ENCODE measurements at regions not wholly inside any gene's neighbourhood (a gene's known extent, or its start where the extent isn't known, plus 50 kb on each side); places are given as distances from the start of the nearest gene placed in this dataset.
"Not testable (repeated sequence)": the region's sequence is repeated elsewhere in the genome, so short reads cannot be mapped to it uniquely, and the experiment has no call there.

- DNase-seq (ENCODE audit: low spot score) = no peak
- in situ Hi-C loops (cut with MboI; ENCODE audit: low sequenced_read_pairs, unreplicated experiment) = no loop called here
- no peak for TF ChIP-seq CTCF (IDR thresholded peaks at IDR 0.05; ENCODE audit: borderline replicate concordance, control extremely low read depth, extremely low read depth, insufficient read depth, missing control alignments)
These were observed 90.7 kb upstream of the PARP8 start for GRCh38 chr5:50575740-50576139.

DNA sequence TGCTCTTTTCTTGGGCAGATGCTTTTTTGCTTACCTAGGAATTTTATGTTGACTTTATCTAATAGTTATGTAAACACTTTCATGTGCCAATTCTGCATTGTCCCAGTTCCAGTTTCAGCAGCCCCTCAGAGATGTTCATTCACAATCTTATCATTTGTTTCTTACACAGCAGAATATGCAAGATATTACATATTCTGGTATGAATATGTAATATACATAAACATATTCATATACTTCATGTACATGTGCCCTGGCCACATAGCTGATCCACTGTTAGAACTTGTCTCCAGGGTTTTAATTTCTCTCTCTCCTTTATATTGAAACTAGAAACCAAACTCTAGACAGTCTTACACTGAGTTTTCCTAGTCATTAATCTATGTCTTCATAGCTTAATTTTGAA is 90.2 kb upstream of the PARP8 start:
- no peak for DNase-seq (ENCODE audit: low spot score)
- in situ Hi-C loops (cut with MboI; ENCODE audit: low sequenced_read_pairs, unreplicated experiment) = no loop called here
- TF ChIP-seq CTCF (IDR thresholded peaks at IDR 0.05; ENCODE audit: borderline replicate concordance, control extremely low read depth, extremely low read depth, insufficient read depth, missing control alignments) = no peak

DNA sequence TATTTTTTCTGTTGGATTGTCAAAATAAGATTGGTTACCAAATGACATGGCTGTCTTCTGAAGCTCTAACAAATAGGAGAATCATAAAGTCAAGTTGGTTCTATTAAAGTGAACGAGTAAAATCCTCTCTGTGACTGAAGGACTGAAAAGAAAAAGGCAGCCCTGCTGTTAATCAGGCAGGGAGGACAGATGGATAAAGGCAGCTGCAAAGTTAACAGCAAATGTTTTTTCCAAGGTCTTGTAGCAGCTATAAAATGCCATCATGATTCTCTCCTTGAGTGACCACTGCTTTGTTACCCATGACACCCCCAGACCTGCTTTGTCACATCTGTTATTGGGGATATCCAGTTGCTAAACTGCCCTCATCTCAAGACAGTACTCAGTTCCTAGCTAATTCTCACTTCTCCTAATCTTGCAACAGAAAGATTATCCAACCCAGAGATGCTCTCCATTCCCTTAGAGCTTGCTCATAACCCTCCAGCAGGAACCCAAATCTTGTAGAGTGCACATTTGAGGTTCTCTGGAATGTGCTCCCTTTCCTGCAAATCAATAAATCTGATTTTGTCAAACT is 89.7 kb upstream of the PARP8 start:
- in situ Hi-C loops (cut with MboI; ENCODE audit: low sequenced_read_pairs, unreplicated experiment) = no loop called here
- DNase-seq (ENCODE audit: low spot score) = no peak
- no peak for TF ChIP-seq CTCF (IDR thresholded peaks at IDR 0.05; ENCODE audit: borderline replicate concordance, control extremely low read depth, extremely low read depth, insufficient read depth, missing control alignments)

GRCh38 chr5:50580506-50580905 is 85.9 kb upstream of the PARP8 start:
- DNase-seq (ENCODE audit: low spot score) = no peak
- TF ChIP-seq CTCF (IDR thresholded peaks at IDR 0.05; ENCODE audit: borderline replicate concordance, control extremely low read depth, extremely low read depth, insufficient read depth, missing control alignments) = no peak
- in situ Hi-C loops (cut with MboI; ENCODE audit: low sequenced_read_pairs, unreplicated experiment) = no loop called here

GRCh38 chr5:50581845-50582244 is 84.6 kb upstream of the PARP8 start:
- DNase-seq (ENCODE audit: low spot score); in situ Hi-C loops (cut with MboI; ENCODE audit: low sequenced_read_pairs, unreplicated experiment): not testable (repeated sequence)

- TF ChIP-seq CTCF (IDR thresholded peaks at IDR 0.05; ENCODE audit: borderline replicate concordance, control extremely low read depth, extremely low read depth, insufficient read depth, missing control alignments) = no peak
- no peak for DNase-seq (ENCODE audit: low spot score)
- in situ Hi-C loops (cut with MboI; ENCODE audit: low sequenced_read_pairs, unreplicated experiment) = no loop called here
These were observed 83.7 kb upstream of the PARP8 start for GRCh38 chr5:50582699-50583098.

GRCh38 chr5:50583621-50584020 is 82.8 kb upstream of the PARP8 start:
- no peak for TF ChIP-seq CTCF (IDR thresholded peaks at IDR 0.05; ENCODE audit: borderline replicate concordance, control extremely low read depth, extremely low read depth, insufficient read depth, missing control alignments)
- no peak for DNase-seq (ENCODE audit: low spot score)
- in situ Hi-C loops (cut with MboI; ENCODE audit: low sequenced_read_pairs, unreplicated experiment) = no loop called here

- DNase-seq (ENCODE audit: low spot score); in situ Hi-C loops (cut with MboI; ENCODE audit: low sequenced_read_pairs, unreplicated experiment): not testable (repeated sequence)
These were observed 78.0 kb upstream of the PARP8 start for GRCh38 chr5:50588471-50588870.

DNA sequence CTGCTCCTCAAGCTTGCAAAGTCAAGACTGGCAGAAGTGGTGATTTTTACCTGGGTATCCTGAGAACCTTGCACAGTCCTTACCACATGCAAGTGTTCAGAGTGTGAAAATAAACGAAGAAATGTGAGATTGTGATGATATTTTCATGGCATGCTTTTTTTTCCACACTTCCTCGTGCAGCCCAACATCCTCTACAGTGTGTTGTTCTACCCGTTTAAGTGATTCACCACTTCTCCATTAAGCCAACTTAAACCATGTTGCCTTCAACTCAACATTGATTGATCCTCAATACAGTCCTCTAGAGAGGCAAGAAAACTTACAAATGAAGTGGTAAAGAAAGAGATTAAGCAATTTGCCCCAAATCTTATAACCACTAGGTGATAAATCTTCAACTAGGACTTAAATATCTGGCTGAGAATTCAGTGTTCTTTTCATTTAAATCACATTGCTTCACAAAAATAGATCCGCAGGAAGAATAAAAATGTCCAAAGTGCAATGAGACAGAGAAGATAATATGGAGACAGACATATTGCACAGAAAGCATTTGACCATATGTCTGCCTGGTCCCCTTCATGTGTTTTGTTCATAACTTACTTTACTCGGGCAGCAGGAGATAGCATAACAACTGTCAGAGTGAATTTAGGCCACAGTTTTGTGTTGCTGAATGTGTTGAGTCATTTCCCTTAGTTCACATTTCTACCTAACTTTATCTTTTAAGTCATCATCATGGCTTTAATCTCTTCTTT is 75.8 kb upstream of the PARP8 start:
- in situ Hi-C loops (cut with MboI; ENCODE audit: low sequenced_read_pairs, unreplicated experiment) = not testable (repeated sequence)

DNA sequence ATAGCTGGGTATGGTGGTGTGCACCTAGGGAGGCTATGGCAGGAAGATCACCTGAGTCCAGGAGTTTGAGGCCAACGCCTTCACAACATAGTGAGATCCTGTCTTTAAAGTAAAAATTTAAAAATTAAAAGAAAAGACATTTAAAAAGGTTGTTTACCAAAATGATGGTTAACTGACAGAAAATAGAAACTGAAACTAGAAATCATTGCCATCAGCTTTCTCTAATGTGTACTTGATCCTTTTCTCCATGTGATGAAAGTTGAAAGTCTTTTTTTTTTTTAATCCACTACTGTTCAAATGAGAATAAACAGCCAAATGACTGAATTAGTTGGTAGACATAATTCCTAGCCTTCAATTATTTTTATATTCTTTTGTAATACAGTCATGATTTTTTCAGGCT is 75.1 kb upstream of the PARP8 start:
- DNase-seq (ENCODE audit: low spot score); in situ Hi-C loops (cut with MboI; ENCODE audit: low sequenced_read_pairs, unreplicated experiment): not testable (repeated sequence)

More for the DNA sequence above, 75.8 kb upstream of the PARP8 start:
- not testable (repeated sequence) for DNase-seq (ENCODE audit: low spot score)
